NCI-H1105 (cell line): ENCODE measurements at regions not wholly inside any gene's neighbourhood (a gene's known extent, or its start where the extent isn't known, plus 50 kb on each side); places are given as distances from the start of the nearest gene placed in this dataset.

Experiments used
- DNase-seq: peaks from one replicate; lab custom pipeline; 2025; lab: John Stamatoyannopoulos, UW

DNA sequence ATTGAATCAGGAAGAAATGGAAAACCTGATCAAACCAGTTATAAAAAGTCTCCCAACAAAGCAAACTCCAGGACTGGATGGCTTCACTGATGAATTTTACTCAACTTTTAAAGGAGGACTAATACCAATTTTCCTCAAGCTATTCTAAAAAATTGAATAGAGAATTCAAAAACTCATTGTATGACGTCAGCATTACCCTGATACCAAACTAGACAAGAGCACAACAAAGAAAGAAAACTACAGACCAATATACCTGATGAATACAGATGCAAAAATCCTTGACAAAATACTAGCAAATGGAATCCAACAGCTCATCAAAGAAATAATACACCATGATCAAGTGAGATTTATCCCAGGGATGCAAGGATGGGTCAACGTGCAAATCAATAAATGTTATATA, 172.9 kb downstream of the FNDC1 start:
- no peak for DNase-seq

DNA sequence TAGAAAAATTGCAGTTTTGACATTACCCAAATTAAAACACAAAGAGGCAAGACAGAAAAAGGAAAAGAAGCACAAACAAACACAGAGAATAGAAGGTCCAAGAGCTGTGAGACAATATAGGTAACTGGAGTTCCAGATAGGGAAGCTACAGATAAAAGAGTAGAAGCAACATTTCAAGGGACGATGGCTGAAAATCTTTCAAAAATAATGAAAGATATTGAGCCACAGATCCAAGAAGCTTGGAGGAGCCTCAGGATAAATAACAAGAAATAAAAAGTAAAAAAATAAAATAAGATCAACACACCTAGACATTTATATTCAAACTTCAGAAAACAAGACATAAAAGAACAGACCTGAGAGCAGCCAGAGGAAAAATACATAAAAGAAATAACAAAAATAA, 164.9 kb downstream of the FNDC1 start:
- no peak for DNase-seq

DNA sequence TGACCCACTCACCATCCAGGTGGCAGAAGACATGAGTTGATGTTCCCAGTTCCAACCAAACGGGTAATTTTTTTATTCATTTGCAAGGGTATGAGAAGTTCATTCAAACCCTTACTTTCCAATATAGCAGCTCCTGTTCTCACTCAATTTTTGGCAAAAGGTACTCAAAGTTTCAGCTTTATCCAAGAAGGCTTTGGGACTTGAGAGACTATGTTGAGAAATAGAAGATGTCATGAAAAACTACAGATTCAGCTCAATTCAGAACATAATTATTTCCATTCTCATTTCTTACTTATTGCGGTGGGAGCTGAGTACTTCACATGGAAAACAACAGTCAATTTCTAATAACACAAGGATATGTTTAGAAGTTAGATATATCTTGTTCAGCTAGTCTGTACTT, 162.3 kb downstream of the FNDC1 start:
- no peak for DNase-seq

DNA sequence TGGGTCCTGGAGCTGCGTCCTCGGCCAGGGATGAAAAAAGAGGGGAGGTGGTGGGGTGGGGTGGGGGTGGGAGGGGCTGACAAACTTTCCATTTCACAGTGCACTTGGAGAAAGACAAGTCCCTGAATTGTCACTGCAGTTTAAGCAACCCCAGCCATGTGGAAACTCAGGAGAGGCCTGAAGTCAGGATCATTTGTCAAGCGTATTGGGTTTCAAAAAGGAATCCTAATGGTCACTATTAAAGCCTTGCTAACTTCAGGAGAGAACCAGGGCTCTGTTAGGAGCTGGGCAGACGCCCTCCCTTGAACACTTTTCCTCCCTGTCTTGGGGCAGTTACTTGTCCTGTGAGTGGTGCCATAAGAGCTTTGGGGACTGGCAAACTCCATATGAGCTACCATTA, 159.9 kb downstream of the FNDC1 start:
- no peak for DNase-seq

DNA sequence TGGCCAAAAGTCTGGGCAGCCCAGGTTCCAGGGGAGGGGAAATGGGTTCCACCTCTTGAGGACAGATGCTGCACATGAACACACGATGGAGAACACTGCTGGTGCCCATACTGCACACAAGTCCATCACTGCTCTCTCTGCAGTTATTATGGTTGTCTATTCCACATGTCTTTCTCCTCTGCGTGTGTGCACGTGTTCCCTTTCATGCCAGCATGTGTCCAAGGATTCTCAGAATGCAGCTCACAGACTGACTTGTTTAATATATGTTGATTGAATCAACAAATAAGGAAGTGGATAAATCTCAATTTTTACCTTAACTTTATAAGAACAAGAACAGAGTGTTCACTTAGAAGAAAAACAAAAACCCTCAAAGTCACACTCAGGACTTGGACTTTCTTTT, 158.9 kb downstream of the FNDC1 start:
- DNase-seq: no peak

DNA sequence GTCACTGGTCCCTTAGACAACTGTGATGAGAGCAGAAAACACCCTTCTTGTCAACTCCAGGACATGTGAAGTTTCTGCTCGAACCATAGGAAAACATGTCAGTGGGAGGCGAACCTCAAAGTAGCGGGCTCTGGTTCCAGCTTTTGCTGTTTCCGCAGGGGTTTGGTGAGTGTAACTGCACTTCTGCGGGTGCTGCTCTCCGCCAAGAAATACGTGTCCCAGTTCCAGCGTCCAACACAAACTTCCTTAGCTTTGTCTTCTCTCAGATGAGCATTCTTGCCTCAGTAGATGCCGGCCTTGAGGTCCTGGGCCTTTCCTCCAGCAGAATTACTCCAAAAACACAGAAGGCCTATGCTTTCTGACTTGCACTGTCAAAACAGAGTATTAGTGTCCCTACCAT, 156.3 kb downstream of the FNDC1 start:
- DNase-seq: no peak

DNA sequence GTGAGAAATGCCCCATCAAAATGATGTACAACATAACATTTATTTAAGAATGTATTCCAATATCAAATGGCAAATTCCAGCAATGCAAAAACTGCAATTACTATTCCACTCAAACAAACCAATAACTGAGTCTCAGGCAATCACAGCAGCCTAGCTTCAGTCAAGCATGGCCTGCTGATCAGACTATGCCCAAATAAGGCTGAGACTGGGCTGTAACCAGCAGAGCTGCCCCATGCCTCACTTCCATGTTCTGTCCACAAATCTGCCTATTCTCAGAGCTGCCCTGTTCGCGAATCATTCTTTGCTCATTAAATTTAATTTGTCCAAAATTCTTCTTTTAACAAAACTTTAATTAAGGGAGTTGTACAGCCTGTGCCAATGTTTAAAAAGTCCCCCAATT, 155.4 kb downstream of the FNDC1 start:
- no peak for DNase-seq
